ENCODE measurements at regions not wholly inside any gene's neighbourhood (a gene's known extent, or its start where the extent isn't known, plus 50 kb on each side); places are given as distances from the start of the nearest gene placed in this dataset.
"Not testable (repeated sequence)": the region's sequence is repeated elsewhere in the genome, so short reads cannot be mapped to it uniquely, and the experiment has no call there.

- no peak for DNase-seq
Measured at GRCh38 chr2:7324706-7325105, 407.5 kb downstream of the RNF144A start.

GRCh38 chr2:7325186-7325585, 408.0 kb downstream of the RNF144A start:
- DNase-seq: no peak

GRCh38 chr2:7329465-7329864, 412.3 kb downstream of the RNF144A start:
- DNase-seq: no peak

GRCh38 chr2:7333189-7333765, 416.1 kb downstream of the RNF144A start:
- no peak for DNase-seq

GRCh38 chr2:7333960-7334493, 416.8 kb downstream of the RNF144A start:
- DNase-seq: no peak

- no peak for DNase-seq
Measured at GRCh38 chr2:7338961-7339360, 421.7 kb downstream of the RNF144A start.

GRCh38 chr2:7346336-7346735, 429.1 kb downstream of the RNF144A start:
- no peak for DNase-seq

GRCh38 chr2:7348761-7349160, 431.5 kb downstream of the RNF144A start:
- no peak for DNase-seq

GRCh38 chr2:7352191-7352590, 435.0 kb downstream of the RNF144A start:
- no peak for DNase-seq

GRCh38 chr2:7353571-7353970, 436.4 kb downstream of the RNF144A start:
- DNase-seq: no peak

GRCh38 chr2:7355781-7356180, 438.6 kb downstream of the RNF144A start:
- DNase-seq: no peak

- no peak for DNase-seq
Measured at GRCh38 chr2:7356909-7357584, 439.8 kb downstream of the RNF144A start.

GRCh38 chr2:7357993-7358392, 440.8 kb downstream of the RNF144A start:
- DNase-seq: no peak

GRCh38 chr2:7358865-7359447, 441.7 kb downstream of the RNF144A start:
- DNase-seq: no peak

- no peak for DNase-seq
Measured at GRCh38 chr2:7363906-7364305, 446.7 kb downstream of the RNF144A start.

- no peak for DNase-seq
Measured at GRCh38 chr2:7368211-7368610, 451.0 kb downstream of the RNF144A start.

- DNase-seq: no peak
Measured at GRCh38 chr2:7373156-7373555, 455.9 kb downstream of the RNF144A start.

GRCh38 chr2:7375901-7376300, 458.7 kb downstream of the RNF144A start:
- DNase-seq: no peak

- DNase-seq: peak; percentile 70
Measured at GRCh38 chr2:7377916-7378569, 460.8 kb downstream of the RNF144A start.

- DNase-seq: no peak
Measured at GRCh38 chr2:7378591-7378990, 461.4 kb downstream of the RNF144A start.

GRCh38 chr2:7379799-7380198, 462.6 kb downstream of the RNF144A start:
- DNase-seq: no peak

- DNase-seq: no peak
Measured at GRCh38 chr2:7384773-7385349, 467.6 kb downstream of the RNF144A start.

- not testable (repeated sequence) for DNase-seq
Measured at GRCh38 chr2:7390311-7390710, 473.1 kb downstream of the RNF144A start.

All from NCI-H82 (cell line).